Stimulated activated memory B cell treated with anti-CD40 and anti-IgM and Interleukin-4, amounts not matched to agents 10 μg/mL and 1 μg/mL and 100 μg/mL, for 72 hours (primary cell): ENCODE measurements at regions not wholly inside any gene's neighbourhood (a gene's known extent, or its start where the extent isn't known, plus 50 kb on each side); places are given as distances from the start of the nearest gene placed in this dataset.

Experiments used
- ATAC-seq: fragments of 150-1000 bp; cut with Tn5 transposase; 2 replicates; pipeline ENCODE4 v1.10.0; 2021
- H3K27ac Mint-ChIP-seq: one replicate; pipeline ENCODE4 v1.8.0; 2022; ENCODE audit warnings: mild to moderate bottlenecking, mixed read lengths
- H3K27me3 Mint-ChIP-seq: one replicate; pipeline ENCODE4 v1.8.0; 2022; ENCODE audit warnings: mixed read lengths
- H3K36me3 Mint-ChIP-seq: one replicate; pipeline ENCODE4 v1.8.0; 2022; ENCODE audit warnings: mixed read lengths
- H3K4me1 Mint-ChIP-seq: one replicate; pipeline ENCODE4 v1.8.0; 2022; ENCODE audit warnings: mixed read lengths
- H3K4me3 Mint-ChIP-seq: one replicate; pipeline ENCODE4 v1.8.0; 2022; ENCODE audit warnings: mild to moderate bottlenecking, moderate library complexity, mixed read lengths
- H3K9me3 Mint-ChIP-seq: one replicate; pipeline ENCODE4 v1.8.0; 2022; ENCODE audit warnings: mixed read lengths

- Mint-ChIP-seq H3K27ac (no peak overlapping the region), H3K36me3 (no peaks in the 10 kb centered on the region), H3K9me3 (no peaks in the 10 kb centered on the region), H3K4me1 (no peaks in the 10 kb centered on the region), H3K27me3 (no peaks in the 10 kb centered on the region), H3K4me3 (no peak overlapping the region)
- no peak for ATAC-seq
Measured at GRCh38 chr5:89756955-89757354, 652.6 kb downstream of the CETN3 start.

DNA sequence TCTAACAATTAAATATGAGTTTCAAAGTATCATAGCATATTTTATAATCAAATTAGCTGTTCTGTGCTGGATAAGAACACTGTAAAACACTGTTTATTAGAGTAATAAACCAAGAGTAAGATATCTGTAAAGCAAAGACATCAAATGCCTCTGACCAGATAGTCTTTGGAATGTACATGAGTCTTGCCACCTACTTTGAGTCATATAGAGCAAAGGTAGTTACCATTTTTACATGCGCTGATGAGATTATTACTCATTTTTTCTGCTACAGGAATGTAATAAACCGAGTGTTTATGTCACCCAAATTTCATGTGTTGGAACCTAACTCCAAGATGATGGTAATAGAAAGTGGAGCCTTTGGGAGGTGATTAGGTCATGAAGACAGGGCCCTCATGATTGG is 654.5 kb downstream of the CETN3 start:
- Mint-ChIP-seq H3K9me3 (no peaks in the 10 kb centered on the region), H3K36me3 (no peaks in the 10 kb centered on the region), H3K27me3 (no peaks in the 10 kb centered on the region), H3K27ac (no peak overlapping the region), H3K4me3 (no peak overlapping the region), H3K4me1 (no peaks in the 10 kb centered on the region)
- ATAC-seq = no peak

DNA sequence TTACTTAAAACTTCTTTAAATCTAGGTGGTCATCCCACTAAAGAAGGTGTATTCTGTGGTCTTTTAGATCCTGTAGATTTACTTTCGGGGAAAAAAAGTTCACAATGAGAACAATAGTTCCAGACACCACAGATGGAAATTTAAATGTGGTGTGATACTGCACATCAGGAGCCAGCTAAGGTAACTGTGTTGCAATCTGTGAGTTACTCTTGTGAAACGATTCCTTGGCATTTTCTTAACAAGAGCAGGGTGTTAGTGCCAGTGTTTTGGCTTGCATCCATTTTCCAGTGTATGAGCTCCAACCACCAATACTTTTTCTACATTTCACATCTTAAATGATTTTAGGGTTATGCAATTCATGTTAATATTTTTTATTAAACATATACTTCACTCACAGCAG is 674.5 kb downstream of the CETN3 start:
- Mint-ChIP-seq H3K36me3 (no peaks in the 10 kb centered on the region), H3K27me3 (no peaks in the 10 kb centered on the region), H3K9me3 (peaks cover 2% of the 10 kb centered on the region), H3K27ac (no peak overlapping the region), H3K4me1 (peaks cover 2% of the 10 kb centered on the region), H3K4me3 (no peak overlapping the region)
- ATAC-seq = no peak

DNA sequence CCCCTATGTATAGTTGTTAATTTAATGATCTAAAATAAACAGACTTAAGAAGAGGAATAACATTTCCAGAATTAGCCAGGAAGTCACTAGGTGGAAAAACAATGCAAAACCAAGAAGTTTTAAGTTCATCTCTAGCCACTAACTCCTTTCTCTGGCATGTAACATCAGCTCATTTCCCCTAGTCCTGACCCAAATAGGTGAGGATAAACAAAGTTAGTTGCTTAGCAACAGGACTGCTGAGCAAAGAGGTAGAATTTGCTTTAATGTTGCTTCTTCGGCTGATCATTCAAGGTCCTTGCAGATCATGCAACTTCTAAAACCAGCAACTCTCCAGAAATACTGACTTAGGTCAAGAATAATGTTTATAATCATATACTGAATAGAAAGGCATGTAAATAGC is 675.8 kb downstream of the CETN3 start:
- H3K9me3 Mint-ChIP-seq = peaks cover 2% of the 10 kb centered on the region
- no peaks in the 10 kb centered on the region for H3K36me3 Mint-ChIP-seq
- H3K27ac Mint-ChIP-seq = no peak overlapping the region
- H3K4me1 Mint-ChIP-seq = peaks cover 12% of the 10 kb centered on the region
- H3K4me3 Mint-ChIP-seq = no peak overlapping the region
- no peak for ATAC-seq
- no peaks in the 10 kb centered on the region for H3K27me3 Mint-ChIP-seq

GRCh38 chr5:89729623-89730301 is 679.8 kb downstream of the CETN3 start:
- Mint-ChIP-seq H3K9me3 (no peaks in the 10 kb centered on the region), H3K36me3 (no peaks in the 10 kb centered on the region), H3K27me3 (no peaks in the 10 kb centered on the region), H3K4me3 (no peak overlapping the region), H3K27ac (no peak overlapping the region), H3K4me1 (peaks cover 21% of the 10 kb centered on the region)
- no peak for ATAC-seq

DNA sequence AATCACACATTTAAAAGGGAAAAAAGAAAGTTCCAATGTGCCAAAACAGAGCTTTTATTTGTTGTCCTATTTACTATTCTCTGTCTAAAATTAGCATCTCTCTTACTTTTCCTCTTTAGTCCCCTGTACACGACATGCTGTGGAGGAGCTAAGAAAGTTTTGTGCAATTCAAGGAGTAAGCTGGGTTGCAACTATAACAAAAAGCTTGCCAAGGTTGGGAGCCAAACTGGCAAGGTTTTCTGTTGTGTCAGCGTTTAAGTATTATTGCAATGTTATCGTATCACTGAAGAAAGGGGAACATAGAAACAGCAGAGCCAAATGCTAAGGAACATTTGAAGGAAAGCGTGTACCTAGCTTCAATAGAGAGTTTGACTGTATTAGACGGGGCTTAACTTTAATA is 680.8 kb downstream of the CETN3 start:
- Mint-ChIP-seq H3K9me3 (no peaks in the 10 kb centered on the region), H3K36me3 (no peaks in the 10 kb centered on the region), H3K27me3 (no peaks in the 10 kb centered on the region), H3K4me1 (peaks cover 21% of the 10 kb centered on the region), H3K27ac (no peak overlapping the region), H3K4me3 (no peak overlapping the region)
- ATAC-seq = no peak

GRCh38 chr5:89728134-89728533 is 681.4 kb downstream of the CETN3 start:
- Mint-ChIP-seq H3K27me3 (no peaks in the 10 kb centered on the region), H3K4me3 (no peak overlapping the region), H3K27ac (no peak overlapping the region)

DNA sequence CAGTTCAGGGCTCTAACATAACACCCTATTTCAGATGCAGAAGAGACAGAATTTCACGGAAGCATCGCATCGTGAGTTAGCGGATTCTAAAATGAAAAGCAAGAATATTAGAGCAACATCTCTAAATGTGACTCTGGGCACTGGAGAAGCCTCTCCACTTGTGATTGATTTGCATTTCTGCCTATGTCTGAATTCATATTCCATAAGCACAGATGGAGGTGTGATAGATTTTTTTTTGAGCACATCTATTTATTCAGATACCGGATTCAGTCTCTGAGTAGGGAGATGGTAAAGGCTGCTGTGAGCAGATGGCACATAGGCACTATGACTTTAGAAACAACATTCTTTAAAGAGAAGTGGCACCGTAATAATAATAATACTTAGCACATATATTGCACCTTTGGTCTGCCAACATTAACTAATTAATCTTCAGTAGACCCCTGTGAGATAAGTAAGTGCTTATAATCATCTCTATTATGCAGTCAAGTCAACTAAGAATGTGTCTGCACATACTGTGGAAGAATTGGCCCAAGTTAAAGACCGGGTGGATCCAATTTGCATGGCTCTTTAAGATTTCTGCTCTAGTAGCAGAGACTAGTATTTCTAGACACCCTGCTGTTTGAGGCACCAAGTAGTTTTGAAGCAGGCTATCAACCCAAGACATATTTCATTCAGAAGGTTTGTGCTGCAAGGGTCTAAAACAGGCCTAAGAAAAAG is 685.0 kb downstream of the CETN3 start:
- H3K4me3 Mint-ChIP-seq = no peak overlapping the region
- no peak for ATAC-seq
- no peaks in the 10 kb centered on the region for H3K27me3 Mint-ChIP-seq
- H3K27ac Mint-ChIP-seq = no peak overlapping the region
- no peaks in the 10 kb centered on the region for H3K9me3 Mint-ChIP-seq
- H3K36me3 Mint-ChIP-seq = no peaks in the 10 kb centered on the region
- peaks cover 14% of the 10 kb centered on the region for H3K4me1 Mint-ChIP-seq

More at GRCh38 chr5:89728134-89728533, 681.4 kb downstream of the CETN3 start:
- Mint-ChIP-seq H3K4me1 (peaks cover 21% of the 10 kb centered on the region), H3K9me3 (no peaks in the 10 kb centered on the region), H3K36me3 (no peaks in the 10 kb centered on the region)
- no peak for ATAC-seq

- H3K27ac Mint-ChIP-seq = no peak overlapping the region
- no peak for ATAC-seq
- H3K4me1 Mint-ChIP-seq = peaks cover 11% of the 10 kb centered on the region
- H3K36me3 Mint-ChIP-seq = no peaks in the 10 kb centered on the region
- H3K27me3 Mint-ChIP-seq = no peaks in the 10 kb centered on the region
- H3K9me3 Mint-ChIP-seq = no peaks in the 10 kb centered on the region
- no peak overlapping the region for H3K4me3 Mint-ChIP-seq
Measured at GRCh38 chr5:89723907-89724306, 685.6 kb downstream of the CETN3 start.

- Mint-ChIP-seq H3K4me1 (no peaks in the 10 kb centered on the region), H3K27ac (no peak overlapping the region), H3K27me3 (no peaks in the 10 kb centered on the region), H3K36me3 (no peaks in the 10 kb centered on the region), H3K9me3 (no peaks in the 10 kb centered on the region), H3K4me3 (no peak overlapping the region)
- no peak for ATAC-seq
Measured at GRCh38 chr5:89722538-89722937, 687.0 kb downstream of the CETN3 start.

DNA sequence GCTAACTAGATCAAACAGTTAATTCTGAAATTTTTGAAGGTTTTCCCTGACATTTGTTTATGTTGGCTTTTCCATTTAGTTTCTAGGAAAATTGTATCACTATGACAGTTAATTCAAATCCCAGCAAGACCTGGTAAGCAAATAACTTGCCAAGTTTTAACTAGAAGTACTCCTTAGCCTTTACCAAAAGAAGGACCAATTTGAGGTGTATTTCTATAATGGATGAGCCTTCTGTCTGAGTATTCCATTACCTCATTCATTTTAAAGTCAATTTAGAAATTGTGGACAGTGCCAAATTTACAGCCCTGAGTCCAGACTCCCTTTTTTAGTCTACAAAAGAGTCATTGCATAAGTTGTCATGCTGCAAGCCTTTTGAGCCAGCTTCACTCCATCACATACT is 687.6 kb downstream of the CETN3 start:
- Mint-ChIP-seq H3K36me3 (no peaks in the 10 kb centered on the region), H3K4me3 (no peak overlapping the region), H3K27ac (no peak overlapping the region), H3K27me3 (no peaks in the 10 kb centered on the region), H3K4me1 (no peaks in the 10 kb centered on the region), H3K9me3 (no peaks in the 10 kb centered on the region)
- no peak for ATAC-seq

- Mint-ChIP-seq H3K9me3 (no peaks in the 10 kb centered on the region), H3K27me3 (no peaks in the 10 kb centered on the region), H3K27ac (no peak overlapping the region), H3K4me3 (no peak overlapping the region), H3K4me1 (no peaks in the 10 kb centered on the region), H3K36me3 (no peaks in the 10 kb centered on the region)
- no peak for ATAC-seq
Measured at GRCh38 chr5:89721353-89721752, 688.2 kb downstream of the CETN3 start.

- Mint-ChIP-seq H3K4me1 (no peaks in the 10 kb centered on the region), H3K4me3 (no peak overlapping the region), H3K27ac (no peak overlapping the region), H3K27me3 (peaks cover 32% of the 10 kb centered on the region), H3K9me3 (no peaks in the 10 kb centered on the region), H3K36me3 (no peaks in the 10 kb centered on the region)
- no peak for ATAC-seq
Measured at GRCh38 chr5:89712134-89712700, 697.3 kb downstream of the CETN3 start.

- no peaks in the 10 kb centered on the region for H3K9me3 Mint-ChIP-seq
- no peaks in the 10 kb centered on the region for H3K4me1 Mint-ChIP-seq
- H3K4me3 Mint-ChIP-seq = no peak overlapping the region
- no peaks in the 10 kb centered on the region for H3K36me3 Mint-ChIP-seq
- no peak for ATAC-seq
- no peak overlapping the region for H3K27ac Mint-ChIP-seq
- H3K27me3 Mint-ChIP-seq = peaks cover 32% of the 10 kb centered on the region
Measured at GRCh38 chr5:89711526-89711925, 698.0 kb downstream of the CETN3 start.

- ATAC-seq = no peak
- Mint-ChIP-seq H3K4me1 (no peaks in the 10 kb centered on the region), H3K4me3 (no peak overlapping the region), H3K27me3 (peaks cover 42% of the 10 kb centered on the region), H3K36me3 (no peaks in the 10 kb centered on the region), H3K9me3 (no peaks in the 10 kb centered on the region), H3K27ac (no peak overlapping the region)
Measured at GRCh38 chr5:89710006-89710405, 699.5 kb downstream of the CETN3 start.

DNA sequence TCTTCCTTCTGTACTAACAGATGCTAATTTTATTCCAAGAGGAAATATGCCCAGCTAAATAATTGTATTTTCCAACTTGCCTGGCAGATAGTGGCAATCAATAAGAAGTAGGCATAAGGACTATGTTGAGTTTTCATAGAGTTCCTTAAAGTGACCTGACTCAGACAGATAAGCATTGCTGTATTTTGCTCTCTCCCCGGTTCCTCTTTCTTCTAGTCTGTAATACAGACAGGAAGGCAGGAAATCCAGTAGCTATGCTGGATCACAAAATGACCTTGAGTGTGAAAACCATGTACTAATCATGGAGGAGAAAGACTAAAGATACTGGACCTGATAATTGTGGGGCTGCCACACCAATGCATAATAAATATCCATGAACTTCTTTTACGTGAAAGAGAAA is 701.7 kb downstream of the CETN3 start:
- H3K4me3 Mint-ChIP-seq = no peak overlapping the region
- no peaks in the 10 kb centered on the region for H3K9me3 Mint-ChIP-seq
- H3K27me3 Mint-ChIP-seq = peaks cover 42% of the 10 kb centered on the region
- no peaks in the 10 kb centered on the region for H3K4me1 Mint-ChIP-seq
- no peak overlapping the region for H3K27ac Mint-ChIP-seq
- no peaks in the 10 kb centered on the region for H3K36me3 Mint-ChIP-seq
- no peak for ATAC-seq
